Trophoblast cell (in vitro differentiated cells and primary cell): ENCODE measurements at regions not wholly inside any gene's neighbourhood (a gene's known extent, or its start where the extent isn't known, plus 50 kb on each side); places are given as distances from the start of the nearest gene placed in this dataset.
A peak's percentile ranks its signal among the peaks of the same experiment; 100 is the strongest.

Experiments
- DNase-seq, 2 donors: peaks; one replicate each; pipeline ENCODE4 v3.0.0-alpha.2; 2016
- H2AFZ ChIP-seq: 2 replicates; pipeline ENCODE4 v1.6.1; 2013; ENCODE audit warnings: low read length, moderate library complexity, mild to moderate bottlenecking; ENCODE audit not compliant: insufficient read depth, poor library complexity
- H2AK5ac ChIP-seq: 2 replicates; pipeline ENCODE4 v1.6.1; 2013; ENCODE audit warnings: mild to moderate bottlenecking, low read length
- H2BK120ac ChIP-seq: 2 replicates; pipeline ENCODE4 v1.6.1; 2013; ENCODE audit warnings: low read length, mild to moderate bottlenecking, moderate library complexity; ENCODE audit not compliant: insufficient read depth, poor library complexity
- H2BK12ac ChIP-seq: 2 replicates; pipeline ENCODE4 v1.6.1; 2013; ENCODE audit warnings: mild to moderate bottlenecking, low read length, moderate library complexity
- H2BK5ac ChIP-seq: 2 replicates; pipeline ENCODE4 v1.6.1; 2013; ENCODE audit warnings: low read length, low read depth, moderate library complexity, mild to moderate bottlenecking; ENCODE audit not compliant: poor library complexity
- H3K14ac ChIP-seq: 2 replicates; pipeline ENCODE4 v1.6.1; 2013; ENCODE audit warnings: mild to moderate bottlenecking, low read length
- H3K18ac ChIP-seq: 2 replicates; pipeline ENCODE4 v1.6.1; 2013; ENCODE audit warnings: mild to moderate bottlenecking, low read length
- H3K23ac ChIP-seq: 2 replicates; pipeline ENCODE4 v1.6.1; 2013; ENCODE audit warnings: low read length
- H3K27ac ChIP-seq: 2 replicates; pipeline ENCODE4 v1.5.1; 2013; ENCODE audit warnings: low read depth, mild to moderate bottlenecking, inconsistent platforms, low read length, moderate library complexity
- H3K27me3 ChIP-seq: 2 replicates; pipeline ENCODE4 v1.6.1; 2013; ENCODE audit warnings: inconsistent platforms, mild to moderate bottlenecking, low read length, moderate library complexity; ENCODE audit not compliant: insufficient read depth
- H3K36me3 ChIP-seq, 2 experiments: 1 replicate in 1 of 2; 2 replicates in 1 of 2; pipeline ENCODE4 v1.6.1; 2013; ENCODE audit warnings: low read length in 2 of 2, mild to moderate bottlenecking in 2 of 2, moderate library complexity in 1 of 2; ENCODE audit not compliant: insufficient read depth in 2 of 2, control insufficient read depth in 1 of 2
- H3K4ac ChIP-seq: 2 replicates; pipeline ENCODE4 v1.6.1; 2013; ENCODE audit warnings: low read depth, mild to moderate bottlenecking, low read length, moderate library complexity
- H3K4me1 ChIP-seq, 2 experiments: 1 replicate in 1 of 2; 2 replicates in 1 of 2; pipeline ENCODE4 v1.6.1; 2013; ENCODE audit warnings: low read length in 2 of 2, mild to moderate bottlenecking in 2 of 2, moderate library complexity in 1 of 2; ENCODE audit not compliant: insufficient read depth in 2 of 2, control insufficient read depth in 1 of 2
- H3K4me2 ChIP-seq: 2 replicates; pipeline ENCODE4 v1.6.1; 2013; ENCODE audit warnings: inconsistent platforms, mild to moderate bottlenecking, low read length, moderate library complexity
- H3K4me3 ChIP-seq: 2 replicates; pipeline ENCODE4 v1.5.1; 2013; ENCODE audit warnings: mild to moderate bottlenecking, low read depth, low read length, inconsistent platforms
- H3K79me1 ChIP-seq: one replicate; pipeline ENCODE4 v1.6.1; 2013; ENCODE audit warnings: low read length
- H3K79me2 ChIP-seq: 2 replicates; pipeline ENCODE4 v1.6.1; 2013; ENCODE audit warnings: low read length, mild to moderate bottlenecking; ENCODE audit not compliant: control insufficient read depth, insufficient read depth, poor library complexity
- H3K9ac ChIP-seq: 2 replicates; pipeline ENCODE4 v1.6.1; 2013; ENCODE audit warnings: mild to moderate bottlenecking, low read length
- H3K9me3 ChIP-seq: 2 replicates; pipeline ENCODE4 v1.6.1; 2013; ENCODE audit warnings: low read depth, mild to moderate bottlenecking, control low read depth, inconsistent platforms, low read length; ENCODE audit not compliant: insufficient read depth
- H4K12ac ChIP-seq: 2 replicates; pipeline ENCODE4 v1.6.1; 2013; ENCODE audit warnings: low read depth, mild to moderate bottlenecking, low read length, moderate library complexity
- H4K8ac ChIP-seq: 2 replicates; pipeline ENCODE4 v1.6.1; 2013; ENCODE audit warnings: low read depth, mild to moderate bottlenecking, low read length, moderate library complexity
- H4K91ac ChIP-seq: one replicate; pipeline ENCODE4 v1.6.1; 2013; ENCODE audit warnings: low read depth, mild to moderate bottlenecking, low read length, moderate library complexity
- WGBS: extraction: QIAGEN DNeasy Blood & Tissue Kit; methylation state at CpG from one replicate; pipeline ENCODE4 v1.1.7; 2013; ENCODE audit warnings: missing lambda C conversion rate; ENCODE audit not compliant: insufficient read length, insufficient coverage; ENCODE audit errors: extremely low coverage; 5-methylcytosine and 5-hydroxymethylcytosine counted together

DNA sequence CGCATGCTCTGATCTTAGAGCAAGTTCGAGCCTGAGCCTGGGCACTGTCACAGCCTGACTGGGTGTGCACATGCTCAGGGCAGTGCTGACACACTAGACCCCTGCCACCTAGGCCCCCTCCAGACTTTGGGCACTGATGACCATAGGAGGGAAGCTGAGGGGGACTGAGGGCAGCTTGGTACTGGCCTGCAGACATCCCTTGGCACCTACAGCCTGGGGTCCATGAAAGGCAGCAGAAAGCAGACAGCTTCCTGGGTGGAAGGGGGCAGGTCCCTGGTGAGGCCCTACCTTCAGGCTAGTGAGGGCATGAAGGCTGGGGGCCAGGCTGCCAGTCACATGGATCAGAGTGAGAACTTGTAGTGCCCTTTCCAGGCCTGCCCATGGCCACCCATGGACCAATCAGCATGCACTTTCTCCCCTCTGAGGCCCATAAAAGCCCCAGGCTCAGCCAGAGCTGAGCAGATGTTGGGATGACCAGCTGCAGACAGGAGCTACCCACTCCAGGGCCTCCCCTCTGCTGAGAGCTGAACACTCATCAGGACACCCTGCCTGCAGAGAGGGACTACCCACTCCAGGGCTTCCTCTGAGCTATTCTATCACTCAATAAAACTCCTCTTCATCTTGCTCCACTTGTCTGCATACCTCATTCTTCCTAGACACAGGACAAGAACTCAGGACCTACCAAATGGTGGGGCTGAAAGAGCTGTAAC, 680.8 kb downstream of the MATN1 start:
- H3K4me2 ChIP-seq, result no peak overlapping the region
- H4K8ac ChIP-seq, result no peak overlapping the region
- DNase-seq, result no peak
- no peaks in the 10 kb centered on the region for H3K79me1 ChIP-seq
- no CpG with 5 or more reads among the region's 2 CpGs for WGBS
- no peak overlapping the region for H3K9ac ChIP-seq
- H3K9me3 ChIP-seq, result peaks cover 29% of the 10 kb centered on the region
- H4K12ac ChIP-seq, result no peak overlapping the region
- H3K27me3 ChIP-seq, result no peaks in the 10 kb centered on the region
- H2BK5ac ChIP-seq, result no peak overlapping the region
- H4K91ac ChIP-seq, result no peak overlapping the region
- H3K4me1 ChIP-seq, result no peaks in the 10 kb centered on the region
- H3K79me2 ChIP-seq, result no peaks in the 10 kb centered on the region
- no peak overlapping the region for H3K27ac ChIP-seq
- H2BK120ac ChIP-seq, result no peak overlapping the region
- H3K23ac ChIP-seq, result no peak overlapping the region
- H3K36me3 ChIP-seq, result no peaks in the 10 kb centered on the region
- H2AK5ac ChIP-seq, result no peak overlapping the region
- H2AFZ ChIP-seq, result no peak overlapping the region
- H2BK12ac ChIP-seq, result no peak overlapping the region
- H3K4me3 ChIP-seq, result peak overlapping the region; percentile 27
- H3K14ac ChIP-seq, result no peak overlapping the region
- no peak overlapping the region for H3K18ac ChIP-seq
- no peak overlapping the region for H3K4ac ChIP-seq

DNA sequence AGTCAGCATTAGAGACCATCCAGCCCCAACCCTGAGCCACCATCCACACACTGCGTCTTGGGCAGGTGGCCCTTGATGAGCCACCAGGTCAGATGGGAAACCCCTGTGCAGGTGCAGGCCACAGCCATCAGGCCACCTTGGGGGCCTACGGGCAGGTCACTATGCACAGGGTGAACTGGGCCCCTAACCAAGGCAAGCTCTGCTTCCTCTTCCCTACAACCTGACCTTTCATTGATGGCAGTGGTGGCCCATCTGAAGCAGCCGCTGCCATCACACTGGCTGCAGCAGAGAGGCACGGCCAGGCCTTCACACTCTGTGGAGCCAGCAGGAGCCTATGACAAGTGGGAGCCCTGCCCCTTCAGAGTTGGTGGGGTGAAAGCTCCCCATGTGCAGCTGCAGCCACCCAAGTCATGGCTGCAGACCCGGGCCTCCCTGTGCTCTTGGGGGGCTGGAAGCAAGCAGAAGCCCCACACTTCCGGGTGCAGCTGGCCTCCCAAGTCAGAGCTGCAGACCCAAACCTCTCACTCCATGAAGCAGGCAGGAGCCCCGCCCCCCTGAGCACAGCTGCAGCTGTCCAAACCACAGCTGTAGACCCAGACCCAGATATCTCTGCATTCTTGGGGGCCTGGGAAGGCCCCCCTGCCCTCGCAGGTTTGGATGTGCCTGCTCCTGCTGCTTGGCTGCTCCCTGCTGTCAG, 681.5 kb downstream of the MATN1 start:
- Histone ChIP-seq H3K4me3 (peak overlapping the region; percentile 27), H4K12ac (no peak overlapping the region), H3K18ac (no peak overlapping the region), H3K4me2 (no peak overlapping the region), H3K27me3 (no peaks in the 10 kb centered on the region), H2BK5ac (no peak overlapping the region), H3K9me3 (peaks cover 29% of the 10 kb centered on the region), H3K4me1 (no peaks in the 10 kb centered on the region), H3K9ac (no peak overlapping the region), H3K36me3 (no peaks in the 10 kb centered on the region), H2AFZ (no peak overlapping the region), H3K14ac (no peak overlapping the region), H2BK120ac (no peak overlapping the region), H3K23ac (no peak overlapping the region), H4K8ac (no peak overlapping the region), H4K91ac (no peak overlapping the region), H3K79me1 (no peaks in the 10 kb centered on the region), H2BK12ac (no peak overlapping the region), H3K27ac (no peak overlapping the region), H2AK5ac (no peak overlapping the region), H3K4ac (no peak overlapping the region), H3K79me2 (no peaks in the 10 kb centered on the region)
- no CpG with 5 or more reads among the region's 8 CpGs for WGBS
- no peak for DNase-seq

DNA sequence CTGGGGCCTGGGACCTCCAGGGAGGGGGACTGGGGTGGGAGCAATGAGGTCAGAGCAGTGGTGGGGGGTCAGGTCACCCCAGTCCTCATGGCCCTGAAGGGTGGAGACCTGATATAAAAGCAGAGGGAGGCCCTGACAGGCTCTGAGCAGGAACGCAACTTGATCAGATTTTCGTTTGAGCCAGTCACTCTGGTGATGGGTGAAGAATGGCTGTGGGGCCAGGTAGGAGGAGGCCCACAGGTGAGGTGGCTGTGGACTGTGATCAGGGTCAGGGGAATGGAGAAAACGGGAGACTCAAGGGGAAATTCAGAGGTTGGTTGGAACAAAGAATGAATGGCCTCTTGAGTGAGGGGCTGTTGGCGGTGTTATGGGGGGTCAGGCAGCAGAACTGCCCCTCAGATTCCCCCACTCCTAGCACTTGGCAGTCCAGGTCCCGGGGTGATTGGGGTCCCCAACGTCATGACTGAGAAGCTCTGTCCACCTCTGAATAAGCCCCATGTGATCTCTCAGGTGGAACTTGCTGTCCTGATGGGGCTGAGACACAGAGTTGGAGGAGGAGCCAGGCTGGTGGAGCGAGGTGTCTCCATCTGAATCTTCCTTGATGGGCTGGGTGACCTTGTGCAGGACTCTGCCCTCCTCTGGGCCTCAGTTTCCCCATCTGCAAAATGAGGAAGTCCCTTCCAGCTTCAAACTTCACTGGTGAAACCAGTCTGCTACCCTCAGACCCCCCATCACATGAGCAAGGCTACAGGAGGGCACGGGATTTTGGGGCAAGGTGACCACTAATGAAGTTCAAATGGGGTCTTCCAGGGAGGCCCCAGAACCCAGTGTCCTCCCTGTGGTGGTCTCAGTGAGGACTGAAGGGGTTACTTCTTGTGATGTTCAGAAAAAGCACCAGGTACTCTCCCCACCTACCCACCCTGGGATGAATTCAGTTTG, 683.0 kb downstream of the MATN1 start:
- Histone ChIP-seq H2BK120ac (no peak overlapping the region), H3K27ac (no peak overlapping the region), H2BK5ac (no peak overlapping the region), H2BK12ac (no peak overlapping the region), H3K4ac (no peak overlapping the region), H3K4me1 (no peaks in the 10 kb centered on the region), H3K9ac (no peak overlapping the region), H2AK5ac (no peak overlapping the region), H4K8ac (no peak overlapping the region), H3K27me3 (no peaks in the 10 kb centered on the region), H3K4me2 (no peak overlapping the region), H3K36me3 (no peaks in the 10 kb centered on the region), H3K23ac (no peak overlapping the region), H2AFZ (no peak overlapping the region), H3K79me1 (no peaks in the 10 kb centered on the region), H4K91ac (no peak overlapping the region), H3K9me3 (peaks cover 29% of the 10 kb centered on the region), H3K18ac (no peak overlapping the region), H4K12ac (no peak overlapping the region), H3K14ac (no peak overlapping the region), H3K4me3 (no peak overlapping the region), H3K79me2 (no peaks in the 10 kb centered on the region)
- no peak for DNase-seq
- WGBS, result no CpG with 5 or more reads among the region's 8 CpGs

DNA sequence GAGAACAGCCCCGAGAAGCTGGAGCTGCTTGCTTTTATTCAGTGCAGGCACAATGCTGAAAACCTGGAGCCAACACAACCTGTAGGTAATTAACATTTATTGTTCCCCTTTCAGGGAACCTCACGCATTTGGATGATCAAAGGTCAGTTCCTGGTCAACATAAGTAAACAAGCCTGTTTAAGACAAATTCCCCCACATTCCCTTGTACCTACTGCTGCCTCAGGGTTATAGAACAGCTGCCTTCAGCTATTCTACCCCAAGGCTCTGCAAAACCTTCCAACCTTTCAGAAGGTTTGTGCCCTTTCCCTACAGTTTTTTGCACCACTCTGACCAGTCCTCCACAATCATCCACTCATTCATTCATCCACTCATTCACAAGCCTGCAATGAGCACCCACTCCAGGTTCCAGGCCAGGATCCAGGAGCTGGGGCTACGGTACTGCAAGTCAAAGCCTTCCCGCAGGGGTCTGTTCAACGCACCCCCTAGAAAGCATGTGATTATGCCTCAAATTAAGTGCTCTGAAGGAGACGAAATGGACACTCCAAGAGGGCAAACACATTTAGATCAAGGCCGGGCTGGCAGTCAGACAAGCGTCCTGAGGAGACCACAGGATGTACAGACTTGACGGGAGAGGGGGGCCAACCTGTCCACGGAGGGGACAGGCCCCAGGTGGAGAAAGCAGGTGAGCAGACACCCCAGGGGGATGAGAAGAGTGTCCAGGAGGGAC, 683.9 kb downstream of the MATN1 start:
- no peaks in the 10 kb centered on the region for H3K4me1 ChIP-seq
- no peak overlapping the region for H3K23ac ChIP-seq
- no CpG with 5 or more reads among the region's 10 CpGs for WGBS
- no peak overlapping the region for H2BK120ac ChIP-seq
- H3K27ac ChIP-seq, result no peak overlapping the region
- H3K9ac ChIP-seq, result no peak overlapping the region
- H4K91ac ChIP-seq, result no peak overlapping the region
- H3K79me2 ChIP-seq, result no peaks in the 10 kb centered on the region
- H4K8ac ChIP-seq, result no peak overlapping the region
- no peak for DNase-seq
- no peaks in the 10 kb centered on the region for H3K27me3 ChIP-seq
- peaks cover 29% of the 10 kb centered on the region for H3K9me3 ChIP-seq
- H3K79me1 ChIP-seq, result no peaks in the 10 kb centered on the region
- H2BK5ac ChIP-seq, result no peak overlapping the region
- no peak overlapping the region for H2AK5ac ChIP-seq
- H3K4me2 ChIP-seq, result no peak overlapping the region
- H3K4me3 ChIP-seq, result no peak overlapping the region
- no peak overlapping the region for H3K14ac ChIP-seq
- H4K12ac ChIP-seq, result no peak overlapping the region
- H3K18ac ChIP-seq, result no peak overlapping the region
- H3K36me3 ChIP-seq, result no peaks in the 10 kb centered on the region
- H2BK12ac ChIP-seq, result no peak overlapping the region
- no peak overlapping the region for H2AFZ ChIP-seq
- no peak overlapping the region for H3K4ac ChIP-seq
